Activated T-cell treated with anti-CD3 and anti-CD28 coated beads for 4 hours (primary cell): ENCODE measurements at regions not wholly inside any gene's neighbourhood (a gene's known extent, or its start where the extent isn't known, plus 50 kb on each side); places are given as distances from the start of the nearest gene placed in this dataset.
"Not testable (repeated sequence)": the region's sequence is repeated elsewhere in the genome, so short reads cannot be mapped to it uniquely, and the experiment has no call there.

ENCODE experiments used
- DNase-seq: peaks from one replicate; pipeline ENCODE4 v3.0.0-alpha.2; 2020

- no peak for DNase-seq
Observed at GRCh38 chr3:83251490-83251889, 1490.0 kb upstream of the GBE1 start.

GRCh38 chr3:83250613-83251012, 1489.2 kb upstream of the GBE1 start:
- DNase-seq, result no peak

GRCh38 chr3:83248454-83248853, 1487.0 kb upstream of the GBE1 start:
- DNase-seq, result no peak

GRCh38 chr3:83235180-83235814, 1473.9 kb upstream of the GBE1 start:
- DNase-seq, result no peak

GRCh38 chr3:83233715-83234114, 1472.3 kb upstream of the GBE1 start:
- DNase-seq, result no peak

- DNase-seq, result no peak
Observed at GRCh38 chr3:83230841-83231240, 1469.4 kb upstream of the GBE1 start.

GRCh38 chr3:83230376-83230775, 1468.9 kb upstream of the GBE1 start:
- no peak for DNase-seq

GRCh38 chr3:83226751-83227150, 1465.3 kb upstream of the GBE1 start:
- no peak for DNase-seq

- DNase-seq, result no peak
Observed at GRCh38 chr3:83224101-83224868, 1462.8 kb upstream of the GBE1 start.

GRCh38 chr3:83218383-83219200, 1457.1 kb upstream of the GBE1 start:
- no peak for DNase-seq

GRCh38 chr3:83217595-83218118, 1456.2 kb upstream of the GBE1 start:
- DNase-seq, result not testable (repeated sequence)

- DNase-seq, result no peak
Observed at GRCh38 chr3:83216919-83217594, 1455.6 kb upstream of the GBE1 start.

- DNase-seq, result no peak
Observed at GRCh38 chr3:83195243-83195642, 1433.8 kb upstream of the GBE1 start.

- no peak for DNase-seq
Observed at GRCh38 chr3:83193526-83193925, 1432.1 kb upstream of the GBE1 start.

- DNase-seq, result no peak
Observed at GRCh38 chr3:83189634-83190033, 1428.2 kb upstream of the GBE1 start.

GRCh38 chr3:83169473-83169872, 1408.0 kb upstream of the GBE1 start:
- DNase-seq, result no peak

GRCh38 chr3:83150896-83151295, 1389.5 kb upstream of the GBE1 start:
- DNase-seq, result no peak

GRCh38 chr3:83140983-83141382, 1379.5 kb upstream of the GBE1 start:
- DNase-seq, result no peak

GRCh38 chr3:83131236-83131635, 1369.8 kb upstream of the GBE1 start:
- no peak for DNase-seq

- no peak for DNase-seq
Observed at GRCh38 chr3:83122774-83123350, 1361.4 kb upstream of the GBE1 start.

- DNase-seq, result no peak
Observed at GRCh38 chr3:83093222-83093572, 1331.8 kb upstream of the GBE1 start.

GRCh38 chr3:83092521-83093221, 1331.2 kb upstream of the GBE1 start:
- no peak for DNase-seq
